GM23248 (cell line): ENCODE measurements at regions not wholly inside any gene's neighbourhood (a gene's known extent, or its start where the extent isn't known, plus 50 kb on each side); places are given as distances from the start of the nearest gene placed in this dataset.

Source experiments
- EZH2 ChIP-seq: fragments of 200-600 bp; sonication (generic); IDR thresholded peaks from 2 replicates; pipeline ENCODE4 v1.6.1; 2018; ENCODE audit warnings: antibody characterized with exemption, mild to moderate bottlenecking; ENCODE audit not compliant: insufficient read depth, poor library complexity, severe bottlenecking
- EZH2phosphoT487 ChIP-seq: fragments of 200-600 bp; sonication (generic); IDR thresholded peaks from 2 replicates; pipeline ENCODE4 v1.6.1; 2018; ENCODE audit warnings: antibody characterized with exemption, moderate library complexity, mild to moderate bottlenecking, low read depth; ENCODE audit not compliant: insufficient read depth

GRCh38 chr21:21764281-21764680, 766.1 kb downstream of the NCAM2 start:
- TF ChIP-seq EZH2 (no peak), EZH2phosphoT487 (no peak)
